H9 (cell line): ENCODE measurements at regions not wholly inside any gene's neighbourhood (a gene's known extent, or its start where the extent isn't known, plus 50 kb on each side); places are given as distances from the start of the nearest gene placed in this dataset.

Experiments used
- DNase-seq: peaks from one replicate; pipeline ENCODE4 v3.0.0-alpha.2; 2017
- H2AFZ ChIP-seq: one replicate; pipeline ENCODE4 v1.6.1; 2013; ENCODE audit warnings: mild to moderate bottlenecking, low read length, control low read depth, moderate library complexity
- H2AK5ac ChIP-seq: 2 replicates; pipeline ENCODE4 v1.6.1; 2013; ENCODE audit warnings: low read length, control low read depth, mixed read lengths; ENCODE audit not compliant: insufficient read length
- H2BK120ac ChIP-seq: one replicate; pipeline ENCODE4 v1.6.1; 2013; ENCODE audit warnings: low read depth, mild to moderate bottlenecking, low read length, control low read depth, inconsistent platforms; ENCODE audit not compliant: poor library complexity, severe bottlenecking
- H2BK12ac ChIP-seq: 2 replicates; pipeline ENCODE4 v1.6.1; 2013; ENCODE audit warnings: low read length, control low read depth, mixed read lengths, low read depth; ENCODE audit not compliant: insufficient read length
- H2BK15ac ChIP-seq: 2 replicates; pipeline ENCODE4 v1.6.1; 2013; ENCODE audit warnings: low read depth, low read length, control low read depth
- H2BK20ac ChIP-seq: one replicate; pipeline ENCODE4 v1.6.1; 2013; ENCODE audit warnings: low read depth, mild to moderate bottlenecking, low read length, control low read depth, inconsistent platforms; ENCODE audit not compliant: poor library complexity, severe bottlenecking
- H2BK5ac ChIP-seq: 2 replicates; pipeline ENCODE4 v1.6.1; 2013; ENCODE audit warnings: low read length, control low read depth, mixed read lengths; ENCODE audit not compliant: insufficient read length
- H3K14ac ChIP-seq: 2 replicates; pipeline ENCODE4 v1.6.1; 2013; ENCODE audit warnings: low read length, control low read depth; ENCODE audit not compliant: insufficient read depth
- H3K18ac ChIP-seq: 2 replicates; pipeline ENCODE4 v1.6.1; 2013; ENCODE audit warnings: low read depth, mild to moderate bottlenecking, mixed read lengths, low read length, control low read depth; ENCODE audit not compliant: insufficient read length
- H3K23ac ChIP-seq: 2 replicates; pipeline ENCODE4 v1.6.1; 2013; ENCODE audit warnings: low read length, control low read depth, mixed read lengths, low read depth; ENCODE audit not compliant: insufficient read length
- H3K23me2 ChIP-seq: 2 replicates; pipeline ENCODE4 v1.6.1; 2013; ENCODE audit warnings: low read depth, mild to moderate bottlenecking, mixed read lengths, low read length, control low read depth; ENCODE audit not compliant: insufficient read length, poor library complexity, severe bottlenecking
- H3K27ac ChIP-seq: 2 replicates; pipeline ENCODE4 v1.5.1; 2013; ENCODE audit warnings: low read length, control low read depth, mixed read lengths, low read depth; ENCODE audit not compliant: insufficient read length
- H3K27me3 ChIP-seq: 2 replicates; pipeline ENCODE4 v1.6.1; 2013; ENCODE audit warnings: low read length, control low read depth, inconsistent platforms; ENCODE audit not compliant: insufficient read depth
- H3K4ac ChIP-seq: 2 replicates; pipeline ENCODE4 v1.6.1; 2013; ENCODE audit warnings: low read depth, mild to moderate bottlenecking, control low read depth, inconsistent platforms, low read length, moderate library complexity
- H3K4me1 ChIP-seq: 2 replicates; pipeline ENCODE4 v1.6.1; 2013; ENCODE audit warnings: low read length, control low read depth, inconsistent platforms; ENCODE audit not compliant: insufficient read depth
- H3K4me2 ChIP-seq: 2 replicates; pipeline ENCODE4 v1.6.1; 2013; ENCODE audit warnings: low read length, control low read depth, mixed read lengths; ENCODE audit not compliant: insufficient read length, insufficient read depth
- H3K56ac ChIP-seq: 2 replicates; pipeline ENCODE4 v1.6.1; 2013; ENCODE audit warnings: low read depth, mild to moderate bottlenecking, mixed read lengths, low read length, control low read depth; ENCODE audit not compliant: insufficient read length
- H3K79me1 ChIP-seq: 2 replicates; pipeline ENCODE4 v1.6.1; 2013; ENCODE audit warnings: low read depth, mild to moderate bottlenecking, moderate library complexity, low read length, control low read depth, inconsistent platforms; ENCODE audit not compliant: insufficient read depth, poor library complexity, severe bottlenecking
- H3K79me2 ChIP-seq: 2 replicates; pipeline ENCODE4 v1.6.1; 2013; ENCODE audit warnings: low read length, control low read depth, inconsistent platforms; ENCODE audit not compliant: insufficient read depth
- H3K9ac ChIP-seq: 2 replicates; pipeline ENCODE4 v1.6.1; 2013; ENCODE audit warnings: low read length, control low read depth, mixed read lengths; ENCODE audit not compliant: insufficient read length; ENCODE audit errors: extremely low read depth
- H3K9me3 ChIP-seq: one replicate; pipeline ENCODE4 v1.6.1; 2013; ENCODE audit warnings: low read depth, low read length, inconsistent platforms; ENCODE audit not compliant: control insufficient read depth
- H3T11ph ChIP-seq: one replicate; pipeline ENCODE4 v1.6.1; 2013; ENCODE audit warnings: mild to moderate bottlenecking, low read length, control low read depth, inconsistent platforms
- H4K20me1 ChIP-seq: one replicate; pipeline ENCODE4 v1.6.1; 2013; ENCODE audit not compliant: control insufficient read depth, insufficient read length, insufficient read depth
- H4K5ac ChIP-seq: 2 replicates; pipeline ENCODE4 v1.6.1; 2013; ENCODE audit warnings: low read depth, mild to moderate bottlenecking, mixed read lengths, low read length, control low read depth; ENCODE audit not compliant: insufficient read length
- H4K8ac ChIP-seq: replicated peaks from 2 replicates; pipeline ENCODE4 v1.6.1; 2013; ENCODE audit warnings: low read length, control low read depth, mixed read lengths, low read depth; ENCODE audit not compliant: insufficient read length
- H4K91ac ChIP-seq: 2 replicates; pipeline ENCODE4 v1.6.1; 2013; ENCODE audit warnings: low read depth, mild to moderate bottlenecking, moderate library complexity, mixed read lengths, low read length, control low read depth; ENCODE audit not compliant: insufficient read length
- H3K27ac Mint-ChIP-seq, 3 experiments: 2 replicates in 2 of 3; 3 replicates in 1 of 3; pipeline ENCODE4 v1.8.0; 2020 to 2021; ENCODE audit warnings: mixed read lengths in 3 of 3, mild to moderate bottlenecking in 1 of 3, moderate library complexity in 1 of 3
- H3K27me3 Mint-ChIP-seq: 2 replicates; pipeline ENCODE4 v1.8.0; 2021; ENCODE audit warnings: low read depth, mild to moderate bottlenecking, moderate library complexity, mixed read lengths
- H3K36me3 Mint-ChIP-seq, 3 experiments: 2 replicates in 2 of 3; 3 replicates in 1 of 3; pipeline ENCODE4 v1.8.0; 2020 to 2021; ENCODE audit warnings: low read depth in 3 of 3, mixed read lengths in 3 of 3; ENCODE audit not compliant: insufficient read depth in 1 of 3
- H3K4me1 Mint-ChIP-seq, 2 experiments: 2 replicates each; pipeline ENCODE4 v1.8.0; 2020; ENCODE audit warnings: mixed read lengths in 2 of 2
- H3K4me3 Mint-ChIP-seq, 2 experiments: 2 replicates in 1 of 2; 3 replicates in 1 of 2; pipeline ENCODE4 v1.8.0; 2020 to 2021; ENCODE audit warnings: mild to moderate bottlenecking in 2 of 2, mixed read lengths in 2 of 2, moderate library complexity in 1 of 2
- H3K9me3 Mint-ChIP-seq, 2 experiments: 2 replicates in 1 of 2; 3 replicates in 1 of 2; pipeline ENCODE4 v1.8.0; 2020; ENCODE audit warnings: mild to moderate bottlenecking in 2 of 2, mixed read lengths in 2 of 2, moderate library complexity in 1 of 2
- CTCF ChIP-seq: fragments of 200-600 bp; sonication (generic); conservative IDR thresholded peaks from 3 replicates; pipeline ENCODE4 v1.8.0; 2021; ENCODE audit warnings: antibody characterized with exemption, mild to moderate bottlenecking
- WGBS: extraction: QIAGEN DNeasy Blood & Tissue Kit; methylation state at CpG from one replicate; pipeline ENCODE4 v1.1.7; 2013; ENCODE audit warnings: missing lambda C conversion rate, low lambda C conversion rate, mixed read lengths; ENCODE audit not compliant: insufficient read length; ENCODE audit errors: extremely low coverage; 5-methylcytosine and 5-hydroxymethylcytosine counted together

DNA sequence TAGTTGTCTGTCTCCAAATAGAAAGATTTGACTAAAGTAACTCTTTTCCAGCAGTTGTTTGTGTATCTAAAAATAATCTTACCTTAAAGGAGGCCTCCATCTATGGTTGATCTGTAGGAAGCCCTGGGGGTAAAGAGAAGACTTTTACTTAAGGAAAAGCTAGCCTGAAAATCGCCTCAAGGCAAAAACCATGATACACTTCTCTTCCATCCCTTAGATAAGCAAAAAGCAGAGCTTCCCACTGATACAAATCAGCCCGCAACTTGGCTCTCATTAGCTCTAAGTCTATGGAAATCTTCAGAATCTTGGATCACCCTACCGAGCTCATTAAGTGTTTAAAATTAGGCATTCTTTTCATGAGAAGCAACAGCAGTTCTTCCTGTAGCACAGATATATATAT is 576.9 kb upstream of the PTBP2 start:
- no peak overlapping the region for H2AK5ac ChIP-seq
- no peak overlapping the region for H2BK12ac ChIP-seq
- Mint-ChIP-seq H3K27me3 (no peaks in the 10 kb centered on the region), H3K9me3 (peaks cover 4 to 23% of the 10 kb centered on the region in 2 experiments; a peak in 4 of 5 replicates), H3K36me3 (peaks cover 0 to 21% (median 3%) of the 10 kb centered on the region in 3 experiments; a peak in 3 of 7 replicates), H3K27ac (no peak overlapping the region), H3K4me3 (no peak overlapping the region), H3K4me1 (peaks cover 0 to under 1% of the 10 kb centered on the region in 2 experiments; a peak in 1 of 4 replicates)
- H3K9ac ChIP-seq = no peak overlapping the region
- no peaks in the 10 kb centered on the region for H3K4me1 ChIP-seq
- H3K79me1 ChIP-seq = no peaks in the 10 kb centered on the region
- H3K27me3 ChIP-seq = no peaks in the 10 kb centered on the region
- H2AFZ ChIP-seq = no peak overlapping the region
- no peaks in the 10 kb centered on the region for H3K79me2 ChIP-seq
- H3K23me2 ChIP-seq = no peaks in the 10 kb centered on the region
- H3K4ac ChIP-seq = no peak overlapping the region
- H3K23ac ChIP-seq = no peak overlapping the region
- no peaks in the 10 kb centered on the region for H4K20me1 ChIP-seq
- no CpG with 5 or more reads among the region's 3 CpGs for WGBS
- H2BK20ac ChIP-seq = no peak overlapping the region
- no peak overlapping the region for H3K4me2 ChIP-seq
- H3T11ph ChIP-seq = no peak overlapping the region
- DNase-seq = no peak
- TF ChIP-seq CTCF = no peak
- no peak overlapping the region for H2BK15ac ChIP-seq
- no peak overlapping the region for H3K14ac ChIP-seq
- no peak overlapping the region for H3K27ac ChIP-seq
- no peak overlapping the region for H2BK120ac ChIP-seq
- H4K5ac ChIP-seq = no peak overlapping the region
- no peak overlapping the region for H2BK5ac ChIP-seq
- no peak overlapping the region for H3K18ac ChIP-seq
- no peak overlapping the region for H3K56ac ChIP-seq
- no peaks in the 10 kb centered on the region for H3K9me3 ChIP-seq
- no peak overlapping the region for H4K8ac ChIP-seq
- no peak overlapping the region for H4K91ac ChIP-seq
